Astrocyte of the spinal cord (primary cell): ENCODE measurements at regions not wholly inside any gene's neighbourhood (a gene's known extent, or its start where the extent isn't known, plus 50 kb on each side); places are given as distances from the start of the nearest gene placed in this dataset.

Source experiments
- DNase-seq: peaks from one replicate; pipeline ENCODE4 v3.0.0; 2011; ENCODE audit warnings: low read depth, low spot score
- H3K4me3 ChIP-seq: 2 replicates; pipeline ENCODE4 v1.5.1; 2011; ENCODE audit warnings: low read depth, mild to moderate bottlenecking, low read length, moderate library complexity
- in situ Hi-C: cut with HindIII; loops from 2 replicates; pipeline ENCODE4 v1.10.0; 2017; ENCODE audit warnings: low sequenced_read_pairs
- TF ChIP-seq, protein P1 (sequence below): IDR thresholded peaks from 2 replicates; pipeline ENCODE4 v1.5.1; 2012; ENCODE audit warnings: low read depth, mild to moderate bottlenecking, low read length, inconsistent platforms

DNA sequence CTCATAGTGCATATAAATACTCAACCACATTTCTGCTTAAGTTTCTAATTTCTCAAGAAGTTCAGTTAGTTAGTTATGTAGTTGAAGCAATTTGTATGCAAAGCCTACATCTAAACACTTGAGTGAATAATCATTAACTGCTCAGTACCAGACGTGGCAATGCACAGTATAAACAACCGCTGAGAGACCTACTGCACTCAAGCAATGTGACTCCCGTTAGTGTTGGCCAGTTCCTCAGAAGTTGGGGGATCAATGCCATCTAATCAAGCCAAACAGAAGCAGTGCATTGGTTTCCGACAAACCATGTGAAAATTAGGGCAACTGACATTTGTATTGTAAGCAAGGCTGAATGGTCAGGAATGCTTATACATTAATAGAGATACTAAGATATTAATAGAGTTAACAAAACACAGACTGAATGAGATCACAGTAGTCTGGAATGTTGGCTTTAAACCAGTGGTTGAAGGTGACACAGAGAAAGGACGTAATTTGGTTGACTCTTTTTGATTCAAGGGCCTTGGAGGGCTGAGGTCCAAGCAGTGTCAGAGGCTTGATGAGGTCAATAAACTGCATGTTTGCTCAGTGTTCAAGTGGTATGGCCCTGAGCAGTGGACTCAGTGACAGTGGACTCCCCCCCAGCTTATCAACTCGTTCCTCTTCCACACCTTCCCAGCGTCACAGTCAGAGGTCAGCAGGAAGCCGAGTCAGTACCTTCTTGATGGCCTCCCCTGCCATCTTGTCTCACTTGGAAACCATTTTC, 255.5 kb downstream of the CTH start:
- H3K4me3 ChIP-seq, result no peak overlapping the region
- in situ Hi-C loops, result no loop called here
- TF ChIP-seq, protein P1, sequence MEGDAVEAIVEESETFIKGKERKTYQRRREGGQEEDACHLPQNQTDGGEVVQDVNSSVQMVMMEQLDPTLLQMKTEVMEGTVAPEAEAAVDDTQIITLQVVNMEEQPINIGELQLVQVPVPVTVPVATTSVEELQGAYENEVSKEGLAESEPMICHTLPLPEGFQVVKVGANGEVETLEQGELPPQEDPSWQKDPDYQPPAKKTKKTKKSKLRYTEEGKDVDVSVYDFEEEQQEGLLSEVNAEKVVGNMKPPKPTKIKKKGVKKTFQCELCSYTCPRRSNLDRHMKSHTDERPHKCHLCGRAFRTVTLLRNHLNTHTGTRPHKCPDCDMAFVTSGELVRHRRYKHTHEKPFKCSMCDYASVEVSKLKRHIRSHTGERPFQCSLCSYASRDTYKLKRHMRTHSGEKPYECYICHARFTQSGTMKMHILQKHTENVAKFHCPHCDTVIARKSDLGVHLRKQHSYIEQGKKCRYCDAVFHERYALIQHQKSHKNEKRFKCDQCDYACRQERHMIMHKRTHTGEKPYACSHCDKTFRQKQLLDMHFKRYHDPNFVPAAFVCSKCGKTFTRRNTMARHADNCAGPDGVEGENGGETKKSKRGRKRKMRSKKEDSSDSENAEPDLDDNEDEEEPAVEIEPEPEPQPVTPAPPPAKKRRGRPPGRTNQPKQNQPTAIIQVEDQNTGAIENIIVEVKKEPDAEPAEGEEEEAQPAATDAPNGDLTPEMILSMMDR, result no peak
- no peak for DNase-seq

DNA sequence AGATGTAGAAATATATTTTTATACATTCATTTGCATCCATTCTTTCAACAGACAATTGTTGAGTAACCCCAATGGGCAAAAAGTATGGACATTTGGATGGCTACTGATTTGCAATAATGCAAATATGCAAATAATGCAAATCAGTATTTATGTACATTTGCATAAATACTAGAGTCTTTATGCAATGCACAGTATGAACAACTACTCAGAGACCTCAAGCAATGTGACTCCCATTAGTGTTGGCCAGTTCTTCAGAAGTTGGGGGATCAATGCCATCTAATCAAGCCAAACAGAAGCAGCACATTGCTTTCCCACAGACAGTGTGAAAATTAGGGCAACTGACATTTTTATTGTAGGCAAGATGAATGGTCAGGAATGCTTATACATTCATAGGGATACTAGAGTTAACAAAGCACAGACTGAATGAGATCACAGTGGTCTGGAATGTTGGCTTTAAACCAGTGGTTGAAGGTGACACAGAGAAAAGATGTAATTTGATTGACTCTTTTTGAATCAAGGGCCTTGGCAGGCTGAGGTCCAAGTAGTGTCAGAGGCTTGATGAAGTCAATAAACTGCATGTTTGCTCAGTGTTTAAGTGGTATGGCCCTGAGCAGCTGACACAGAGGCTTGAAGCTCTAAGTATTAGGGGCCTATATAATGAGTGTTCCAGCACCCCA, 256.6 kb downstream of the CTH start:
- DNase-seq, result no peak
- in situ Hi-C loops, result no loop called here
- no peak overlapping the region for H3K4me3 ChIP-seq
- TF ChIP-seq, protein P1, result no peak

DNA sequence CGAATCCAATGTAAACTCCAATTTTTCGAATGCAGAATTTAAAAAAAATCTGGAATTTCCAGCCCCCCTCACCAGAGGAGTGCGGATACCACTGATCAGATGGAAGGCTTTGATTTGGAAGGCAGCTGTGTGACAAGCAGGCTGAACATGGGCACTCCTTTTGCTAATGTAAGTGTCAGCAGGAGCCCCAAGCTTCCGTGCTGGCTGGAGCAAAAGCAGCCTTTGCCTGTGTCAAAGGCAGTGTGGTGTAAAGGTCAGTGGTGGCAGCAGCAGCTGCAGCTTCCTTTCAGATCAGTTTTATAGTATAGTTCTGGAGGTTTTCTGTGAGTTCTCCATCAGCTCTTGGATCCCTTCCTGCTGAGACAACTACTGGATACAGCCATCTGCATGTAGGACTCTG, 259.9 kb downstream of the CTH start:
- in situ Hi-C loops, result no loop called here
- no peak for DNase-seq
- no peak overlapping the region for H3K4me3 ChIP-seq
- TF ChIP-seq, protein P1, result no peak

DNA sequence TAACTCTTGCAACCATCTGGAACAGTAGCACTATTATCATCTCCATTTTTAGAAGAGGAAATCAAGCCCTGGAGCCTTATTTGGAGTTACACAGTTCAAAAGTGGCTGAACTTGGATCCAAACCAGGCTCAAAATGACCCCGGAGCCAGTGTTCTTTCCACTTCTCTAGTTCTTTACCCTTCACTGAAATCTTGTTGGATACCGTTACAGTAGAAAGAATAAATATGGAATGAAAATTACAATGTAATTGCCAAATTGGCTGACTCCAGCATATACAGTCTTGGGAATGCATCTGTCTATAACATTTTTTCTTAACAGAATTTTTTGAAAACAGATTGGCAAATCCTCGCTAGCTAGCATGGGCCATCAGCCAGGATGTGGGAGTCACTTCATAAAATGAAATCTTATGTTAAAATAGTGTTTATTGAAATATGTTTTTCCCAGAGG, 261.4 kb downstream of the CTH start:
- TF ChIP-seq, protein P1, result no peak
- DNase-seq, result no peak
- no peak overlapping the region for H3K4me3 ChIP-seq
- in situ Hi-C loops, result no loop called here

DNA sequence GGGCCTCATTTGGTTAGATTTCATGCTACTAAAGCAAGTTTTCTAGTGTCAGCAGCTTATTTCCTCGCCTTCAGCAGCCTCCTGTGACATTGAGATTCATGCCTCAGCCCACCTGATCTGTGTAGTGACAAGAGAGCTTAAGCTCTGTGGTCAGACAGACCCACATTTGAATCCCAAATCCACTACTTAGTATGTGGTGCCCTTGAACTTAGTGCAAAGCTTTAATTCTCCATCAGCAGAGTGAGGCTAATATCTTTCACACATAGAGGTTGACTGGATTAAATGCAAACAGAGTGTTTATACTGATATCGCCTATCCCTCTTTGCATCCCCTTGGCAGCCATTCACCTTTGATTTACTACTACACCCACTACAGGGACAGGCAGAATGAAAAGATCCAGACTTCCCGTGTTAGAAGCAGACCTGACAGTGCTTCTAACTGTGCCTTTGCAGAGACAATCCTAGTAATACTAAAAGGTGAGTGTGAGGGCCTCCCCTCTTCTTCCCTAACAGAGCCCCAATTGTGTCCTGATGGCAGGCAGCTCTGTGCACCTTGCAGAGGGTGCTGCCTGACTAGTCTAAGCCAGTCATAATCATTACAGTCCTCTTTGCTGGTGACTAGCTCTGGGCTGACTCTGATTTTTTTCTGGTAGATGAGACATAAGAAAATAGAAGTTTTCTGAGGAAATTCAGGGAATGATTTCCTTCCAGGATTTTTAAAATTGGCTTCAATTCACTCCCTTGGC, 264.0 kb downstream of the CTH start:
- in situ Hi-C loops, result no loop called here
- TF ChIP-seq, protein P1, result no peak
- no peak overlapping the region for H3K4me3 ChIP-seq
- no peak for DNase-seq

DNA sequence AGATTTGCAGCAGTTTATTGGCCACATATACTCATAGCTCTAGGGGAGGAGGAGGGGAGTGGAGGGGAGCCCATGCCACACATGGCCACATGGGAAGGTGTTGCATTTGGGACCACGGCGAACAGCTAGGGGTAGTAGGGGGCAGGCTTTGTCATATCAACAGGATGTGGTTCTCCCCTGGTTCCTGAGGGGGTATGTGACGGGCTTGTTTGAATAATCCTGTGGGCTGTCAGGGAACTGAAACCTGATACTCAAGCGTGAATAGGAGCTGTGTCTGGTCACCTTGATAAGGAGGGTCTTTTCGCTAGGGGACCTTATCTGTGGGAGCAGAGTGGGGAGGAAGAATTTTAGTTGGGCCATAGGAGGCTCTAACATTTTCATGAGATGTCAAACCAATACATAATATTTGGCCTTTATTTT, 264.7 kb downstream of the CTH start:
- no peak overlapping the region for H3K4me3 ChIP-seq
- TF ChIP-seq, protein P1, result no peak

More for the DNA sequence above, 264.7 kb downstream of the CTH start:
- no peak for DNase-seq
- in situ Hi-C loops, result no loop called here
